Kidney (tissue), 13 donors: ENCODE measurements at regions not wholly inside any gene's neighbourhood (a gene's known extent, or its start where the extent isn't known, plus 50 kb on each side); places are given as distances from the start of the nearest gene placed in this dataset.

Experiments used
- DNase-seq, 5 donors: peaks; one replicate each; pipeline ENCODE4 v3.0.0-alpha.2; 2013 to 2020
- FAIRE-seq: peaks from 2 replicates; lab custom pipeline; 2012; peaks lifted over from hg19 to GRCh38; lab: Jason Lieb, UNC
- H3K27ac ChIP-seq, 2 donors: one replicate each; pipeline ENCODE4 v1.7.0; 2013; ENCODE audit warnings: low read depth in 2 of 2, low read length in 2 of 2, inconsistent platforms in 1 of 2
- H3K27me3 ChIP-seq: one replicate; pipeline ENCODE4 v1.7.1; 2013; ENCODE audit warnings: low read length, inconsistent platforms; ENCODE audit not compliant: control insufficient read depth, insufficient read depth
- H3K36me3 ChIP-seq, 3 donors: one replicate each; pipeline versions ENCODE4 v1.7.0 to v1.7.1; 2013; ENCODE audit warnings: low read length in 3 of 3, control low read depth in 1 of 3, inconsistent platforms in 1 of 3; ENCODE audit not compliant: insufficient read depth in 3 of 3, control insufficient read depth in 2 of 3
- H3K4me1 ChIP-seq, 3 donors: one replicate each; pipeline versions ENCODE4 v1.7.0 to v1.7.1; 2013; ENCODE audit warnings: low read length in 3 of 3, inconsistent platforms in 1 of 3, low read depth in 1 of 3; ENCODE audit not compliant: control insufficient read depth in 2 of 3, insufficient read depth in 2 of 3
- H3K4me3 ChIP-seq, 3 donors: one replicate each; pipeline versions ENCODE4 v1.7.0 to v1.8.1; 2013; ENCODE audit warnings: low read length in 3 of 3, control low read depth in 1 of 3, inconsistent platforms in 1 of 3
- H3K9ac ChIP-seq, 3 donors: one replicate each; pipeline versions ENCODE4 v1.7.0 to v1.7.1; 2013; ENCODE audit warnings: low read length in 3 of 3, control low read depth in 1 of 3, inconsistent platforms in 1 of 3
- H3K9me3 ChIP-seq, 3 donors: one replicate each; pipeline versions ENCODE4 v1.7.0 to v1.7.1; 2013; ENCODE audit warnings: low read length in 3 of 3, control low read depth in 1 of 3, inconsistent platforms in 1 of 3; ENCODE audit not compliant: control insufficient read depth in 2 of 3, insufficient read depth in 1 of 3
- CTCF ChIP-seq: IDR thresholded peaks from 3 replicates; pipeline ENCODE4 v1.5.1; 2012; ENCODE audit warnings: mild to moderate bottlenecking, moderate library complexity, borderline replicate concordance; ENCODE audit not compliant: insufficient read depth; ENCODE audit errors: extremely low read depth
- intact Hi-C: fragments of 100-400 bp; cut with DNase I; formaldehyde crosslinking; loops from one replicate; pipeline ENCODE4 v1.11.1; 2022
- donor health status: control.
- donor health status: control.
- donor health status: control.
- donor health status: control.
- donor health status: control.
- donor health status: DM: yes; HTN: yes; CAD: no.
- donor health status: Normal renal cell carcinoma (clear cell type).

GRCh38 chr18:24991141-24992060, 360.6 kb downstream of the ZNF521 start:
- no peak for TF ChIP-seq CTCF
- FAIRE-seq (no peak), DNase-seq (no peak)
- intact Hi-C loops = no loop called here
- H3K4me1 ChIP-seq = peaks cover 0 to 2% (median 0%) of the 10 kb centered on the region in 3 donors
- no peaks in the 10 kb centered on the region for H3K27me3 ChIP-seq
- H3K4me3 ChIP-seq = no peak overlapping the region
- H3K9me3 ChIP-seq = no peaks in the 10 kb centered on the region
- no peaks in the 10 kb centered on the region for H3K36me3 ChIP-seq
- no peak overlapping the region for H3K27ac ChIP-seq
- H3K9ac ChIP-seq = no peak overlapping the region

- FAIRE-seq (no peak), DNase-seq (no peak)
- TF ChIP-seq CTCF = no peak
- Histone ChIP-seq H3K27me3 (no peaks in the 10 kb centered on the region), H3K9me3 (no peaks in the 10 kb centered on the region), H3K9ac (no peak overlapping the region), H3K27ac (no peak overlapping the region), H3K4me3 (no peak overlapping the region), H3K36me3 (no peaks in the 10 kb centered on the region), H3K4me1 (no peaks in the 10 kb centered on the region)
- intact Hi-C loops = no loop called here
These were observed 359.5 kb downstream of the ZNF521 start for GRCh38 chr18:24992491-24992890.

GRCh38 chr18:24993628-24994027, 358.3 kb downstream of the ZNF521 start:
- H3K4me3 ChIP-seq = no peak overlapping the region
- no peak overlapping the region for H3K27ac ChIP-seq
- H3K9me3 ChIP-seq = no peaks in the 10 kb centered on the region
- FAIRE-seq (no peak), DNase-seq (no peak)
- no peak for TF ChIP-seq CTCF
- intact Hi-C loops = no loop called here
- no peak overlapping the region for H3K9ac ChIP-seq
- H3K27me3 ChIP-seq = no peaks in the 10 kb centered on the region
- no peaks in the 10 kb centered on the region for H3K36me3 ChIP-seq
- no peaks in the 10 kb centered on the region for H3K4me1 ChIP-seq

- intact Hi-C loops = no loop called here
- DNase-seq (no peak), FAIRE-seq (no peak)
- no peaks in the 10 kb centered on the region for H3K4me1 ChIP-seq
- no peak overlapping the region for H3K4me3 ChIP-seq
- peaks cover 0 to 9% (median 0%) of the 10 kb centered on the region in 3 donors for H3K9me3 ChIP-seq
- no peaks in the 10 kb centered on the region for H3K27me3 ChIP-seq
- no peaks in the 10 kb centered on the region for H3K36me3 ChIP-seq
- no peak overlapping the region for H3K27ac ChIP-seq
- H3K9ac ChIP-seq = no peak overlapping the region
- no peak for TF ChIP-seq CTCF
These were observed 356.9 kb downstream of the ZNF521 start for GRCh38 chr18:24995056-24995455.
